SU-DHL-6 (cell line): ENCODE measurements at regions not wholly inside any gene's neighbourhood (a gene's known extent, or its start where the extent isn't known, plus 50 kb on each side); places are given as distances from the start of the nearest gene placed in this dataset.

ENCODE experiments used
- H2AFZ ChIP-seq: fragments of 200-600 bp; sonication (generic); 2 replicates; pipeline ENCODE4 v1.6.1; 2014; ENCODE audit warnings: low read depth, mild to moderate bottlenecking, moderate library complexity, mixed read lengths, antibody characterized with exemption, low read length; ENCODE audit not compliant: severe bottlenecking
- H3F3A ChIP-seq: fragments of 200-600 bp; shearing (Covaris generic); 2 replicates; pipeline ENCODE4 v1.6.0; 2016; ENCODE audit warnings: antibody characterized with exemption, mild to moderate bottlenecking; ENCODE audit not compliant: insufficient read depth
- H3K27ac ChIP-seq: fragments of 200-600 bp; sonication (generic); 2 replicates; pipeline ENCODE4 v1.5.1; 2016; ENCODE audit warnings: low read depth, mild to moderate bottlenecking, low read length, moderate library complexity, mixed read lengths
- H3K27me3 ChIP-seq: fragments of 200-600 bp; sonication (generic), shearing (Covaris generic); 2 replicates; pipeline ENCODE4 v1.6.0; 2014; ENCODE audit warnings: mild to moderate bottlenecking, low read length
- H3K36me3 ChIP-seq: fragments of 200-600 bp; sonication (generic); 2 replicates; pipeline ENCODE4 v1.6.1; 2014; ENCODE audit warnings: mild to moderate bottlenecking, low read length, mixed read lengths
- H3K4me2 ChIP-seq: fragments of 300-600, 200-600 bp; shearing (Covaris generic), sonication (generic); 2 replicates; pipeline ENCODE4 v1.6.0; 2014; ENCODE audit warnings: low read length, low read depth, mild to moderate bottlenecking; ENCODE audit not compliant: poor library complexity, severe bottlenecking
- H3K4me3 ChIP-seq: fragments of 200-600 bp; sonication (generic); 2 replicates; pipeline ENCODE4 v1.5.1; 2014; ENCODE audit warnings: antibody characterized with exemption, low read length, mild to moderate bottlenecking, mixed read lengths; ENCODE audit not compliant: insufficient read depth, poor library complexity, severe bottlenecking
- H3K79me2 ChIP-seq: fragments of 200-600 bp; sonication (generic); 2 replicates; pipeline ENCODE4 v1.6.1; 2014; ENCODE audit warnings: mild to moderate bottlenecking, low read length, moderate library complexity; ENCODE audit not compliant: insufficient read depth
- H3K9ac ChIP-seq: fragments of 200-600 bp; sonication (generic); 2 replicates; pipeline ENCODE4 v1.7.0; 2014; ENCODE audit warnings: mild to moderate bottlenecking, low read length
- H3K9me2 ChIP-seq: fragments of 200-600 bp; sonication (generic); replicated peaks from 2 replicates; pipeline ENCODE4 v1.6.1; 2014; ENCODE audit warnings: low read length; ENCODE audit not compliant: insufficient read depth
- H3K9me3 ChIP-seq: fragments of 200-600 bp; sonication (generic); 2 replicates; pipeline ENCODE4 v1.6.1; 2014; ENCODE audit warnings: low read length, mixed read lengths; ENCODE audit not compliant: insufficient read depth
- H4K20me1 ChIP-seq: fragments of 200-600 bp; sonication (generic); 2 replicates; pipeline ENCODE4 v1.6.1; 2014; ENCODE audit warnings: low read depth, mild to moderate bottlenecking, antibody characterized with exemption, low read length, moderate library complexity, mixed read lengths
- EZH2phosphoT487 ChIP-seq: fragments of 200-600 bp; sonication (generic), shearing (Covaris generic); conservative IDR thresholded peaks from 2 replicates; pipeline ENCODE4 v1.6.1; 2018; ENCODE audit warnings: mild to moderate bottlenecking, antibody characterized with exemption, low read length, moderate library complexity, mixed read lengths
- TF ChIP-seq, protein P1 (sequence below): fragments of 200-600 bp; sonication (generic); IDR thresholded peaks from one replicate; pipeline ENCODE4 v1.5.1; 2017; ENCODE audit warnings: antibody characterized with exemption, mild to moderate bottlenecking, low read length, moderate library complexity; ENCODE audit not compliant: insufficient read depth, poor library complexity, severe bottlenecking

DNA sequence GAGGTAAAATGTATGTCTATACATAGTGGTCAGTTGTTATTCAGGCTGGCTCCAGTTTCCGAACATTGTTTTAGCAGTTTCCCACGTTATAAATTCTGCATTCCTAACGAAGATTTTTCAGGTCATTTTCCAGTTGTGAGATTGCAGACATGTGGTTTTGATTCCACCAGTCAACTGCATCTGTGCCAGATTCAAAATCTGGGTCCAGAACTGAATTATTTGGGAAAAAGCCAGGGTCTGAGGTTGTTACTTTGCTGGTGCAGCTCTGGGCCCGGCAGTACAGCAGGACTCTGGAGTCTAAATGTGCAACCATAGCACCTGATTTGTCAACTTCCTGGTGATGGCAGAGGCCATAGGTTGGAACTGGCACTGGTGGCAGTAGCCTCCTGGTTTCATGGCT lies 105.7 kb upstream of the MEGF10 start:
- Histone ChIP-seq H3K4me2 (no peak overlapping the region), H3K27ac (no peak overlapping the region), H3F3A (no peaks in the 10 kb centered on the region), H3K36me3 (no peaks in the 10 kb centered on the region), H3K9me3 (no peaks in the 10 kb centered on the region), H2AFZ (no peak overlapping the region), H3K9ac (no peak overlapping the region), H3K4me3 (no peak overlapping the region), H3K9me2 (no peaks in the 10 kb centered on the region), H3K79me2 (no peaks in the 10 kb centered on the region), H4K20me1 (no peaks in the 10 kb centered on the region), H3K27me3 (no peaks in the 10 kb centered on the region)
- TF ChIP-seq EZH2phosphoT487: no peak
- TF ChIP-seq, protein P1, sequence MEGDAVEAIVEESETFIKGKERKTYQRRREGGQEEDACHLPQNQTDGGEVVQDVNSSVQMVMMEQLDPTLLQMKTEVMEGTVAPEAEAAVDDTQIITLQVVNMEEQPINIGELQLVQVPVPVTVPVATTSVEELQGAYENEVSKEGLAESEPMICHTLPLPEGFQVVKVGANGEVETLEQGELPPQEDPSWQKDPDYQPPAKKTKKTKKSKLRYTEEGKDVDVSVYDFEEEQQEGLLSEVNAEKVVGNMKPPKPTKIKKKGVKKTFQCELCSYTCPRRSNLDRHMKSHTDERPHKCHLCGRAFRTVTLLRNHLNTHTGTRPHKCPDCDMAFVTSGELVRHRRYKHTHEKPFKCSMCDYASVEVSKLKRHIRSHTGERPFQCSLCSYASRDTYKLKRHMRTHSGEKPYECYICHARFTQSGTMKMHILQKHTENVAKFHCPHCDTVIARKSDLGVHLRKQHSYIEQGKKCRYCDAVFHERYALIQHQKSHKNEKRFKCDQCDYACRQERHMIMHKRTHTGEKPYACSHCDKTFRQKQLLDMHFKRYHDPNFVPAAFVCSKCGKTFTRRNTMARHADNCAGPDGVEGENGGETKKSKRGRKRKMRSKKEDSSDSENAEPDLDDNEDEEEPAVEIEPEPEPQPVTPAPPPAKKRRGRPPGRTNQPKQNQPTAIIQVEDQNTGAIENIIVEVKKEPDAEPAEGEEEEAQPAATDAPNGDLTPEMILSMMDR: no peak

- Histone ChIP-seq H3K27ac (no peak overlapping the region), H4K20me1 (no peaks in the 10 kb centered on the region), H3K79me2 (no peaks in the 10 kb centered on the region), H3K27me3 (no peaks in the 10 kb centered on the region), H3K4me2 (no peak overlapping the region), H3K4me3 (no peak overlapping the region), H3K9ac (no peak overlapping the region), H3K9me3 (no peaks in the 10 kb centered on the region), H3F3A (no peaks in the 10 kb centered on the region), H2AFZ (no peak overlapping the region), H3K36me3 (no peaks in the 10 kb centered on the region), H3K9me2 (no peaks in the 10 kb centered on the region)
- TF ChIP-seq, protein P1: no peak
- TF ChIP-seq EZH2phosphoT487: no peak
Measured at GRCh38 chr5:127186657-127187056, 103.9 kb upstream of the MEGF10 start.

DNA sequence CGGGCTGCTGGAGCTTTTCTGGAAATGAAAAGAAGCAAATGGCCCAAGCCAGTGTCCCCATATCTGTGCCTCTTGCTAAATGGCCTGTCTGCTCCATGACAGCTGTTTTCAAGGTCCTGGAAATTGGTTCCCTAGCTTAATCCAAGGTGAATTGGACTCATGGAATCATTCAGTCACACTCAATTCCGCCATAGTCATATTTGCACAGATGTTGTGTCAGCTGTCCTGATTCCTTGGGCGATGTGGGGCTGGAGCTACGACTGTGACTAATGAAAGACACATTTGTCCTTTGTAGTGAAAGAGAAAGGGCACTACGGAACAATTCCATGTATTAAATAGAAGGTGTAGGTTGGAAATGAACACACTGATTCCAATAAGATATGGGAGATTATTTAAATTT lies 102.9 kb upstream of the MEGF10 start:
- Histone ChIP-seq H3K9me3 (no peaks in the 10 kb centered on the region), H4K20me1 (no peaks in the 10 kb centered on the region), H3K4me2 (no peak overlapping the region), H3K9me2 (no peaks in the 10 kb centered on the region), H3K79me2 (no peaks in the 10 kb centered on the region), H3K36me3 (no peaks in the 10 kb centered on the region), H2AFZ (no peak overlapping the region), H3K27me3 (no peaks in the 10 kb centered on the region), H3K27ac (no peak overlapping the region), H3K4me3 (no peak overlapping the region), H3K9ac (no peak overlapping the region), H3F3A (no peaks in the 10 kb centered on the region)
- TF ChIP-seq, protein P1: no peak
- TF ChIP-seq EZH2phosphoT487: no peak
